Suprapubic skin (tissue), 3 donors: ENCODE measurements at regions not wholly inside any gene's neighbourhood (a gene's known extent, or its start where the extent isn't known, plus 50 kb on each side); places are given as distances from the start of the nearest gene placed in this dataset.

Experiments used
- CTCF ChIP-seq, 2 donors: fragments of 200-600 bp in 1 of 2; fragments of 450-650 bp in 1 of 2; sonication (generic) in 1 of 2; IDR thresholded peaks; one replicate each; pipeline ENCODE4 v1.5.1; 2016 to 2019; ENCODE audit warnings: antibody characterized with exemption in 2 of 2, mild to moderate bottlenecking in 1 of 2, moderate library complexity in 1 of 2
- EP300 ChIP-seq: sonication (generic); formaldehyde crosslinking; IDR thresholded peaks from one replicate; pipeline ENCODE4 v1.6.1; 2017; ENCODE audit warnings: antibody characterized with exemption
- POLR2A ChIP-seq, 2 donors: fragments of 450-650 bp; IDR thresholded peaks; one replicate each; pipeline ENCODE4 v1.6.1; 2017; ENCODE audit warnings: antibody characterized with exemption in 2 of 2, mild to moderate bottlenecking in 2 of 2, moderate library complexity in 2 of 2

GRCh38 chr4:35520059-35520458 is 724.3 kb downstream of the ARAP2 start:
- TF ChIP-seq POLR2A (IDR thresholded peaks at IDR 0.05) (no peak), CTCF (IDR thresholded peaks at IDR 0.05) (no peak), EP300 (no peak)
